ENCODE measurements at regions not wholly inside any gene's neighbourhood (a gene's known extent, or its start where the extent isn't known, plus 50 kb on each side); places are given as distances from the start of the nearest gene placed in this dataset.
A peak's percentile ranks its signal among the peaks of the same experiment; 100 is the strongest.

- intact Hi-C loops (cut with micrococcal nuclease) = no loop called here
- Histone ChIP-seq H3K4me1 (ENCODE audit: insufficient read depth, low read length) (peaks cover 3% of the 10 kb centered on the region; the same call in 1 of the 2 replicates), H3K4me2 (ENCODE audit: low read length) (no peak overlapping the region), H3F3A (ENCODE audit: low read length, unreplicated experiment) (no peaks in the 10 kb centered on the region), H3K4me3 (ENCODE audit: low read length) (no peak overlapping the region), H3K27ac (ENCODE audit: low read length) (no peak overlapping the region), H3K36me3 (ENCODE audit: low read depth, low read length) (no peaks in the 10 kb centered on the region), H4K20me1 (ENCODE audit: low read length) (no peaks in the 10 kb centered on the region), H3K27me3 (ENCODE audit: low read length) (no peaks in the 10 kb centered on the region), H3K9ac (ENCODE audit: low read length) (no peak overlapping the region), H3K9me3 (ENCODE audit: low read length) (no peaks in the 10 kb centered on the region), H3K9me2 (replicated peaks; ENCODE audit: low read length) (no peaks in the 10 kb centered on the region), H2AFZ (ENCODE audit: low read length) (no peak overlapping the region), H3K79me2 (ENCODE audit: low read length) (no peaks in the 10 kb centered on the region)
- BruUV-seq (replicated peaks) = no TSS peak
- DNase-seq (no peak), ATAC-seq (no peak)
- no peak for TF ChIP-seq EZH2phosphoT487 (IDR thresholded peaks at IDR 0.05; ENCODE audit: borderline replicate concordance, low read length)
- TF ChIP-seq EZH2 (IDR thresholded peaks at IDR 0.05; ENCODE audit: low read length, unreplicated experiment) = no peak
- TF ChIP-seq CTCF (conservative IDR thresholded peaks at IDR 0.05; ENCODE audit: low read depth, low read length) = no peak
- ChIA-PET POLR2A (ENCODE audit: unreplicated experiment) (no interaction called here), CTCF (no interaction called here)
Measured at GRCh38 chr4:11514779-11515419, 86.2 kb upstream of the HS3ST1 start.

GRCh38 chr4:11514003-11514402 lies 85.3 kb upstream of the HS3ST1 start:
- no TSS peak for BruUV-seq (replicated peaks)
- Histone ChIP-seq H3K79me2 (ENCODE audit: low read length) (no peaks in the 10 kb centered on the region), H2AFZ (ENCODE audit: low read length) (no peak overlapping the region), H3K9me2 (replicated peaks; ENCODE audit: low read length) (no peaks in the 10 kb centered on the region), H3K27me3 (ENCODE audit: low read length) (no peaks in the 10 kb centered on the region), H3K9ac (ENCODE audit: low read length) (no peak overlapping the region), H3K4me3 (ENCODE audit: low read length) (no peak overlapping the region), H3K36me3 (ENCODE audit: low read depth, low read length) (no peaks in the 10 kb centered on the region), H4K20me1 (ENCODE audit: low read length) (no peaks in the 10 kb centered on the region), H3K4me2 (ENCODE audit: low read length) (no peak overlapping the region), H3F3A (ENCODE audit: low read length, unreplicated experiment) (no peaks in the 10 kb centered on the region), H3K9me3 (ENCODE audit: low read length) (no peaks in the 10 kb centered on the region), H3K4me1 (ENCODE audit: insufficient read depth, low read length) (peaks cover 3% of the 10 kb centered on the region; the same call in 1 of the 2 replicates), H3K27ac (ENCODE audit: low read length) (no peak overlapping the region)
- ATAC-seq = no peak
- intact Hi-C loops (cut with micrococcal nuclease) = no loop called here
- POLR2A ChIA-PET (ENCODE audit: unreplicated experiment) = no interaction called here
- CTCF ChIA-PET = no interaction called here
- DNase-seq = no peak
- no peak for TF ChIP-seq CTCF (conservative IDR thresholded peaks at IDR 0.05; ENCODE audit: low read depth, low read length)
- no peak for TF ChIP-seq EZH2 (IDR thresholded peaks at IDR 0.05; ENCODE audit: low read length, unreplicated experiment)
- TF ChIP-seq EZH2phosphoT487 (IDR thresholded peaks at IDR 0.05; ENCODE audit: borderline replicate concordance, low read length) = no peak

- no peak for ATAC-seq
- Histone ChIP-seq H3K27ac (ENCODE audit: low read length) (no peak overlapping the region), H3K4me3 (ENCODE audit: low read length) (no peak overlapping the region), H3K9me2 (replicated peaks; ENCODE audit: low read length) (no peaks in the 10 kb centered on the region), H3F3A (ENCODE audit: low read length, unreplicated experiment) (no peaks in the 10 kb centered on the region), H4K20me1 (ENCODE audit: low read length) (no peaks in the 10 kb centered on the region), H3K79me2 (ENCODE audit: low read length) (no peaks in the 10 kb centered on the region), H3K27me3 (ENCODE audit: low read length) (no peaks in the 10 kb centered on the region), H3K4me1 (ENCODE audit: insufficient read depth, low read length) (peaks cover 3% of the 10 kb centered on the region; the same call in 1 of the 2 replicates), H3K4me2 (ENCODE audit: low read length) (no peak overlapping the region), H3K36me3 (ENCODE audit: low read depth, low read length) (no peaks in the 10 kb centered on the region), H3K9me3 (ENCODE audit: low read length) (no peaks in the 10 kb centered on the region), H3K9ac (ENCODE audit: low read length) (no peak overlapping the region), H2AFZ (ENCODE audit: low read length) (peak overlapping the region; percentile 15; the same call in 1 of the 2 replicates)
- TF ChIP-seq CTCF (conservative IDR thresholded peaks at IDR 0.05; ENCODE audit: low read depth, low read length) (no peak), EZH2 (IDR thresholded peaks at IDR 0.05; ENCODE audit: low read length, unreplicated experiment) (no peak), EZH2phosphoT487 (IDR thresholded peaks at IDR 0.05; ENCODE audit: borderline replicate concordance, low read length) (no peak)
- intact Hi-C loops (cut with micrococcal nuclease) = no loop called here
- POLR2A ChIA-PET (ENCODE audit: unreplicated experiment) = no interaction called here
- CTCF ChIA-PET = no interaction called here
- DNase-seq = no peak
- no TSS peak for BruUV-seq (replicated peaks)
Measured at GRCh38 chr4:11512871-11513270, 84.2 kb upstream of the HS3ST1 start.

All from PC-3 (cell line).